ENCODE measurements at regions not wholly inside any gene's neighbourhood (a gene's known extent, or its start where the extent isn't known, plus 50 kb on each side); places are given as distances from the start of the nearest gene placed in this dataset.

GRCh38 chr14:81805785-81806184 lies 272.1 kb upstream of the SEL1L start:
- TF ChIP-seq POLR2A (IDR thresholded peaks at IDR 0.05; ENCODE audit: low read depth, low read length), result no peak
- FAIRE-seq (no peak), DNase-seq (ENCODE audit: insufficient read length, low spot score) (no peak)

- TF ChIP-seq POLR2A (IDR thresholded peaks at IDR 0.05; ENCODE audit: low read depth, low read length), result no peak
- DNase-seq (ENCODE audit: insufficient read length, low spot score) (no peak), FAIRE-seq (no peak)
Measured at GRCh38 chr14:81811705-81812269, 278.1 kb upstream of the SEL1L start.

DNA sequence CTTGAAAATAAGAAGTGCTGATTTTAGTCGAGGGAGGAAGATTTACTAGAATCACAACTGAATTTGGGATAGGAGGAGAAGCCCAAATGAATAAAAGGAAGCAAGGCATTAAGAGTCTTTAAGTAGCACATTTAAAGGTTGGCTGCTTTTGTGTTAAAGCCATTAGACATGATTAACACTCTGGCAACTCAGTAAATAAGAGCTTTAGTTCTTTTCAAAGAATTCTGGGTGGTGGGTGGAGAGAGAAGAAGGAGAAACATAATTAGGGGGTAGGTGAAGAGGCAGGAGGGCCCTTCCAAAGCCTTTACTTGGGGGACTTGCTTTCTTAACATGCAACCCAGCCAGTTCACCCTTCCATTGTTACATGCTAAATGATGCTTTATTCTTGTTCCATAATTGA lies 284.6 kb upstream of the SEL1L start:
- FAIRE-seq (no peak), DNase-seq (ENCODE audit: insufficient read length, low spot score) (no peak)
- TF ChIP-seq POLR2A (IDR thresholded peaks at IDR 0.05; ENCODE audit: low read depth, low read length), result no peak

DNA sequence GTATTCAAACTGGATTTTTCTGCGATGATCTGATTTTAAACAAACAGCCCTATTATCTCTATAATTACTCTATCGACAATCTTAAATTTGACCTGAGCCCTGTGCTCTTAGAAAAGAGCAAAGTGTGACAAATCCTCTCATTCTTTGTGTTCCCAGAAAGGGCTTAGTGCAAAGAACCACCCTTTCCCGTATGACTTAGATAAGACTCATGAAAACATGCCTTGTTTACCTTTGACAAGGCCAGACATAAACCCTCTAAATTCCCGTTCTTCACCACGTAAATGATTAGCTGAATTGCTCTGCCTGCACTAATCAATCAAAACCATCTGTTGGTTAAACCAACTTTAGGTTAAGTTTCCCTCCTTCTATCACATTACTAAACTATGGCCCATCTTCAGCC lies 285.7 kb upstream of the SEL1L start:
- no peak for TF ChIP-seq POLR2A (IDR thresholded peaks at IDR 0.05; ENCODE audit: low read depth, low read length)
- FAIRE-seq, result no peak
- DNase-seq (ENCODE audit: insufficient read length, low spot score), result no peak

DNA sequence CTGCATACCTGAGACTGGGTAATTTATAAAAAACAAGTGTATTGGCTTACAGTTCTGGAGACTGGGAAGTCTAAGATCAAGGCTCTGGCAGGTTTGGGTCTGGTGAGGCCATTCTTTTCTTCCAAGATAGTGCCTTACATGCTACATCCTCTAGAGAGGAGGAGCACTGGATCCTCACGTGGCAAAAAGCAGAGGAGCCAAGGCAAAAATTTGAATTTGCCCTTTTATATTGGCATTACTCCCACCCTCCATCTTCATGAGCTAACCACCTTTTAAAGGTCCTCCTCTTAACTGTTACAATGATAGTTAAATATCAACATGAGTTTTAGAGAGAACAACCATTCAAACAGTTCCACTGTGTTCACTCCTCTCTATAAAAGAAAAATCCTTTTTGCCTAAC lies 286.3 kb upstream of the SEL1L start:
- no peak for TF ChIP-seq POLR2A (IDR thresholded peaks at IDR 0.05; ENCODE audit: low read depth, low read length)

DNA sequence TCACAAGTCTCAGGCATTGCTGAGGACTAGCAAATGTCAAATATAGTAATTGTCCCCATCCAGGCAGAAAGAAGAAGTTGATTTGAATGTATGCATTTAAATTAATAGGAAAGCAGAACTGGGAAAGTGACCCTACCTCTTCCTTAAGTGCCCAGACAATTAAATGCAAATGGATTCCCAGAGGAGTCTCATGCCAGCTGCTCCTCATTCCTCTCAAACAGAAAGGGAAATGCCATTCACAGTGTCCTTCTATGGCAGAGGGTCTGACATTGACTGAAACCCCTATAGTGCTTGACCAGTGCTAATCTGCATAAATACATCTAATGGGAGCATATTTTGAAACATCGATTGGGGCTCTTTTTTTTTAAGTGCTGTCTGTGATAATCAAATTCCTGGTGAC lies 292.4 kb upstream of the SEL1L start:
- FAIRE-seq (no peak), DNase-seq (ENCODE audit: insufficient read length, low spot score) (no peak)
- no peak for TF ChIP-seq POLR2A (IDR thresholded peaks at IDR 0.05; ENCODE audit: low read depth, low read length)

More for the DNA sequence above, 286.3 kb upstream of the SEL1L start:
- no peak for FAIRE-seq
- no peak for DNase-seq (ENCODE audit: insufficient read length, low spot score)

GRCh38 chr14:81829447-81829846 lies 295.8 kb upstream of the SEL1L start:
- FAIRE-seq (no peak), DNase-seq (ENCODE audit: insufficient read length, low spot score) (no peak)
- TF ChIP-seq POLR2A (IDR thresholded peaks at IDR 0.05; ENCODE audit: low read depth, low read length), result no peak

DNA sequence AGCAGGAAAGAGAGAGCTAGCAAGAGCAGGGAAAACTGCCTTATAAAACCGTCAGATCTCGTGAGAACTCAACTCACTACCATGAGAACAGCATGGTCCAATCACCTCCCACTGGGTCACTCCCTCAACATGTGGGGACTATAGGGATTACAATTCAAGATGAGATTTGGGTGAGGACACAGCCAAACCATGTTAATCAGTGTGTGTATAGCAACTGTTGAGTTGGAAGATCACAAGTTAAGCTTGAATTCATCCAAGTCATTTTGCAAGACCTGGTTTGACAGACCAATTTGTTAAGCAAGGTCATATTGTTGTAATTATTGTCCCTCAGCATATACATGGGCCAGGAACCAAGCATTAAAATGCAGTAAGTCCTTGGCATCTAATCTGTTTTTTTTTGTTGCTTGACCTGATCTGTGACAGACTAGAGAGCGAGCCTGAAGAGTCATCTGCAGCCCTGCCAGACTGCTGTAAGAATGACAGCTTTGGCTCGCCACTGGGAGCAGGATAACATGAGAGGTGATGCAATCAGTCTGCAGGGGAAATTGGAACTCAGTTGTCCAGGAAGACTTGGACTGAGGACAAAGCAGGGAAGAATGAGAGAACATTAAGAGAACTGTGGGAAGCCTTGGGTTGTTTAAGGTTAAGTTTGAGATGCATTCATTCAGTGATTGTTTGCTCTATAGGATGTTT lies 297.6 kb upstream of the SEL1L start:
- TF ChIP-seq POLR2A (IDR thresholded peaks at IDR 0.05; ENCODE audit: low read depth, low read length), result no peak
- FAIRE-seq, result no peak
- DNase-seq (ENCODE audit: insufficient read length, low spot score), result no peak

DNA sequence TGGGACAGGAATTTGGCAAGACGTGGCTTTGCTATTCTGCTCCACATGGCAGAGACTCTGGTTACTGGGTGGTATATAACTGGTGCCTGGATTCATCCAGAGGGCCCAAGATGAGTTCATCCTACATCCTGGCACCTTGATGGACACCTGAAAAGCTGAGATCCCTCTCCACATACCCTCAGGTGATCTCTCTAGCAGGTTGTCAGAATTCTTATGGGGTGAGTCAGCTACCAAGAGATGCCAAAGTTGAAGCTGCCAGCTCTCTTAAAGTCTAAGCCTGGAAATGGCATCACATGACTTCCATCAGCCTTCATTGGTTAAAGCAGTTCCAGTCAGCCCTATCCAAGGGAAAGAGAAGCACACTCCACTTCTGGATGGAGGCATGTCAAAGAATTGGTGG lies 300.7 kb upstream of the SEL1L start:
- TF ChIP-seq POLR2A (IDR thresholded peaks at IDR 0.05; ENCODE audit: low read depth, low read length), result no peak
- no peak for FAIRE-seq
- no peak for DNase-seq (ENCODE audit: insufficient read length, low spot score)

GRCh38 chr14:81837304-81837703 lies 303.7 kb upstream of the SEL1L start:
- no peak for FAIRE-seq
- TF ChIP-seq POLR2A (IDR thresholded peaks at IDR 0.05; ENCODE audit: low read depth, low read length), result no peak

GRCh38 chr14:81839056-81839455 lies 305.4 kb upstream of the SEL1L start:
- TF ChIP-seq POLR2A (IDR thresholded peaks at IDR 0.05; ENCODE audit: low read depth, low read length), result no peak
- no peak for DNase-seq (ENCODE audit: insufficient read length, low spot score)
- no peak for FAIRE-seq

More at GRCh38 chr14:81837304-81837703, 303.7 kb upstream of the SEL1L start:
- DNase-seq (ENCODE audit: insufficient read length, low spot score), result no peak

DNA sequence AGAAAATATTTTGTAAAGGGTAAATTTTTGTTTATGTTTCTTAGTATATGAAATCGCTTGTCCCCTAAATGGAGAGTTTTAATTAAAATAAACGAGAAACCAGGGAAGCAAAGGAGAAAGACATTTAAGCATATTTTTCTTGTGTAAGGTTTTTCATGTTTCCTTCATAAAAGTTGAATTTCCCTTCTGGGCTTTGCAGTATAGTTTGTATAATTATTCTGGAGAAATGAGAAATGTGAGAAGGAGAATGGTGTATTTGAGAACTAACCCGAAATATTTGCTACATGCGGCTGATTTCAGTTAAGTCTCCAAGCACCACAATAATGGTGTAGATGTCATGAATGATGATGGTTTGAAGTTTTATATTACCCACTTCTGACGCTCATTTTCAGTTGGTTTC lies 307.7 kb upstream of the SEL1L start:
- DNase-seq (ENCODE audit: insufficient read length, low spot score), result no peak
- TF ChIP-seq POLR2A (IDR thresholded peaks at IDR 0.05; ENCODE audit: low read depth, low read length), result no peak
- FAIRE-seq, result no peak

DNA sequence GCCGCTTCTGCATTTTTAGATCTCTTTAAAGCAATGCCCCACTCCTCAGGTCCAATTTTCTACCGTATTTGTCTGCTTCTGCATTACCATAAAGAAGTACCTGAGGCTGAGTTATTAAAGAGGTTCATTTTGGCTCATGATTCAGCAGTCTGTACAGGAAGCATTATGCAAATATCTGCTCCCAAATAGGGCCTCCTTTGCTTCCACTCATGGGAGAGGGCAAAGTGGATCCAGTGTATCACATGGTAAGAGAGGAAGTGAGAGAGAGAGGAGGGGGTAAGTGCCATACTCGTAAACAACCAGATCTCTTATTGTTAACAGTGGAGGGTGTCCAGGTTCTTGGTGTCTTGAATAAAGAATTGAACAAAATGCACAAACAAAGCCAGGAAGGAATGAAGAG lies 316.1 kb upstream of the SEL1L start:
- DNase-seq (ENCODE audit: insufficient read length, low spot score) (no peak), FAIRE-seq (no peak)
- TF ChIP-seq POLR2A (IDR thresholded peaks at IDR 0.05; ENCODE audit: low read depth, low read length), result no peak

GRCh38 chr14:81855007-81855406 lies 321.4 kb upstream of the SEL1L start:
- DNase-seq (ENCODE audit: insufficient read length, low spot score) (no peak), FAIRE-seq (no peak)
- no peak for TF ChIP-seq POLR2A (IDR thresholded peaks at IDR 0.05; ENCODE audit: low read depth, low read length)

DNA sequence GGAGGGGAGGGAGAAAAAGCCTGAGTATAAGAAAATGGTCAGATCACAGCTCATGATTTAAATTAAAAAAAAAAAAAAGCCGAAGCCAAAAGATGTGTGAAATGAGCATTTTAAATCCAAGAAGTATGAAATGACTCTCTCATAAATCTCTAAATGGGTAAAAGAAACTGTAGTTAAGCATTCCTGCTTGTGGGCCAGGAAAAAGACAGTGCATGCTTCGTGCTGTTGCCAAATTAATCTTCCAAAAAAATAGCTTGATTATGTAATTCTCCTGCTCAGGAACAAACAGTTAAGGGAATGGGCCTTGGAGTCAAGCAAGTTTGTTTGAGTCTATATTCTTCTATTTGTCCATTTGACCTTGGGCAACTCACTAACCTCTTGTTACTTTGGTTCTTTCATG lies 325.4 kb upstream of the SEL1L start:
- DNase-seq (ENCODE audit: insufficient read length, low spot score) (no peak), FAIRE-seq (no peak)
- no peak for TF ChIP-seq POLR2A (IDR thresholded peaks at IDR 0.05; ENCODE audit: low read depth, low read length)

Measured in H54 (cell line).